ENCODE measurements at regions not wholly inside any gene's neighbourhood (a gene's known extent, or its start where the extent isn't known, plus 50 kb on each side); places are given as distances from the start of the nearest gene placed in this dataset.
"Not testable (repeated sequence)": the region's sequence is repeated elsewhere in the genome, so short reads cannot be mapped to it uniquely, and the experiment has no call there.

- DNase-seq (ENCODE audit: low read depth, low spot score); H3K27me3 ChIP-seq (ENCODE audit: control insufficient read depth in 2 of 2, insufficient read depth in 2 of 2, low read length in 2 of 2); CTCF ChIA-PET; H3K4me2 ChIP-seq (ENCODE audit: insufficient read depth, low read length); H2AFZ ChIP-seq (ENCODE audit: low read depth, low read length); H3K4me1 ChIP-seq (ENCODE audit: control insufficient read depth, extremely low read depth, insufficient read depth, low read length); BruUV-seq (replicated peaks); H3K79me2 ChIP-seq (ENCODE audit: control insufficient read depth, insufficient read depth, low read length); H3K9ac ChIP-seq (replicated peaks; ENCODE audit: extremely low read depth, insufficient read depth, low read length); dilution Hi-C loops (cut with MboI; ENCODE audit: extremely low pct_ligation_motif_present, low sequenced_read_pairs); H4K20me1 ChIP-seq (replicated peaks; ENCODE audit: control insufficient read depth, extremely low read depth, insufficient read depth, low read length); H3K9me1 ChIP-seq (replicated peaks; ENCODE audit: control insufficient read depth, extremely low read depth, insufficient read depth, low read length); H3K9me3 ChIP-seq (replicated peaks; ENCODE audit: control insufficient read depth, insufficient read depth, low read length); POLR2A ChIA-PET; FAIRE-seq; intact Hi-C loops (cut with micrococcal nuclease); H3K36me3 ChIP-seq (ENCODE audit: control insufficient read depth in 2 of 2, extremely low read depth in 1 of 2, insufficient read depth in 2 of 2, low read length in 2 of 2); H3K27ac ChIP-seq (ENCODE audit: insufficient read depth, low read depth, low read length); H3K4me3 ChIP-seq (replicated peaks in 1 of 3; ENCODE audit: insufficient read depth in 1 of 3, low read depth in 1 of 3, low read length in 3 of 3): not testable (repeated sequence)
Observed at GRCh38 chr13:18297359-18297758, 884.3 kb downstream of the TUBA3C start.

- DNase-seq (ENCODE audit: low read depth, low spot score); H3K79me2 ChIP-seq (ENCODE audit: control insufficient read depth, insufficient read depth, low read length); H3K27me3 ChIP-seq (ENCODE audit: control insufficient read depth in 2 of 2, insufficient read depth in 2 of 2, low read length in 2 of 2); H3K27ac ChIP-seq (ENCODE audit: insufficient read depth, low read depth, low read length); H3K4me1 ChIP-seq (ENCODE audit: control insufficient read depth, extremely low read depth, insufficient read depth, low read length); dilution Hi-C loops (cut with MboI; ENCODE audit: extremely low pct_ligation_motif_present, low sequenced_read_pairs); POLR2A ChIA-PET; H3K4me2 ChIP-seq (ENCODE audit: insufficient read depth, low read length); intact Hi-C loops (cut with micrococcal nuclease); H3K36me3 ChIP-seq (ENCODE audit: control insufficient read depth in 2 of 2, extremely low read depth in 1 of 2, insufficient read depth in 2 of 2, low read length in 2 of 2); H3K9me3 ChIP-seq (replicated peaks; ENCODE audit: control insufficient read depth, insufficient read depth, low read length); H4K20me1 ChIP-seq (replicated peaks; ENCODE audit: control insufficient read depth, extremely low read depth, insufficient read depth, low read length); H2AFZ ChIP-seq (ENCODE audit: low read depth, low read length); H3K9me1 ChIP-seq (replicated peaks; ENCODE audit: control insufficient read depth, extremely low read depth, insufficient read depth, low read length); BruUV-seq (replicated peaks); H3K9ac ChIP-seq (replicated peaks; ENCODE audit: extremely low read depth, insufficient read depth, low read length); CTCF ChIA-PET; FAIRE-seq; H3K4me3 ChIP-seq (replicated peaks in 1 of 3; ENCODE audit: insufficient read depth in 1 of 3, low read depth in 1 of 3, low read length in 3 of 3): not testable (repeated sequence)
Observed at GRCh38 chr13:18296617-18297016, 885.0 kb downstream of the TUBA3C start.

- FAIRE-seq; H3K4me3 ChIP-seq (replicated peaks in 1 of 3; ENCODE audit: insufficient read depth in 1 of 3, low read depth in 1 of 3, low read length in 3 of 3); H3K27me3 ChIP-seq (ENCODE audit: control insufficient read depth in 2 of 2, insufficient read depth in 2 of 2, low read length in 2 of 2); POLR2A ChIA-PET; H3K4me1 ChIP-seq (ENCODE audit: control insufficient read depth, extremely low read depth, insufficient read depth, low read length); H3K9me3 ChIP-seq (replicated peaks; ENCODE audit: control insufficient read depth, insufficient read depth, low read length); CTCF ChIA-PET; BruUV-seq (replicated peaks); H3K9me1 ChIP-seq (replicated peaks; ENCODE audit: control insufficient read depth, extremely low read depth, insufficient read depth, low read length); H3K79me2 ChIP-seq (ENCODE audit: control insufficient read depth, insufficient read depth, low read length); H4K20me1 ChIP-seq (replicated peaks; ENCODE audit: control insufficient read depth, extremely low read depth, insufficient read depth, low read length); H3K4me2 ChIP-seq (ENCODE audit: insufficient read depth, low read length); H3K36me3 ChIP-seq (ENCODE audit: control insufficient read depth in 2 of 2, extremely low read depth in 1 of 2, insufficient read depth in 2 of 2, low read length in 2 of 2); H3K27ac ChIP-seq (ENCODE audit: insufficient read depth, low read depth, low read length); H3K9ac ChIP-seq (replicated peaks; ENCODE audit: extremely low read depth, insufficient read depth, low read length); intact Hi-C loops (cut with micrococcal nuclease); DNase-seq (ENCODE audit: low read depth, low spot score); dilution Hi-C loops (cut with MboI; ENCODE audit: extremely low pct_ligation_motif_present, low sequenced_read_pairs); H2AFZ ChIP-seq (ENCODE audit: low read depth, low read length): not testable (repeated sequence)
Observed at GRCh38 chr13:18294311-18294710, 887.3 kb downstream of the TUBA3C start.

GRCh38 chr13:18286848-18287247, 894.8 kb downstream of the TUBA3C start:
- H3K79me2 ChIP-seq (ENCODE audit: control insufficient read depth, insufficient read depth, low read length); CTCF ChIA-PET; H4K20me1 ChIP-seq (replicated peaks; ENCODE audit: control insufficient read depth, extremely low read depth, insufficient read depth, low read length); H3K9me3 ChIP-seq (replicated peaks; ENCODE audit: control insufficient read depth, insufficient read depth, low read length); H2AFZ ChIP-seq (ENCODE audit: low read depth, low read length); H3K4me2 ChIP-seq (ENCODE audit: insufficient read depth, low read length); H3K4me1 ChIP-seq (ENCODE audit: control insufficient read depth, extremely low read depth, insufficient read depth, low read length); H3K9me1 ChIP-seq (replicated peaks; ENCODE audit: control insufficient read depth, extremely low read depth, insufficient read depth, low read length); DNase-seq (ENCODE audit: low read depth, low spot score); H3K4me3 ChIP-seq (replicated peaks in 1 of 3; ENCODE audit: insufficient read depth in 1 of 3, low read depth in 1 of 3, low read length in 3 of 3); FAIRE-seq; H3K9ac ChIP-seq (replicated peaks; ENCODE audit: extremely low read depth, insufficient read depth, low read length); H3K27me3 ChIP-seq (ENCODE audit: control insufficient read depth in 2 of 2, insufficient read depth in 2 of 2, low read length in 2 of 2); H3K27ac ChIP-seq (ENCODE audit: insufficient read depth, low read depth, low read length); H3K36me3 ChIP-seq (ENCODE audit: control insufficient read depth in 2 of 2, extremely low read depth in 1 of 2, insufficient read depth in 2 of 2, low read length in 2 of 2); intact Hi-C loops (cut with micrococcal nuclease); dilution Hi-C loops (cut with MboI; ENCODE audit: extremely low pct_ligation_motif_present, low sequenced_read_pairs); POLR2A ChIA-PET; BruUV-seq (replicated peaks): not testable (repeated sequence)
